Spleen (tissue), 11 donors: ENCODE measurements at regions not wholly inside any gene's neighbourhood (a gene's known extent, or its start where the extent isn't known, plus 50 kb on each side); places are given as distances from the start of the nearest gene placed in this dataset.
"Not testable (repeated sequence)": the region's sequence is repeated elsewhere in the genome, so short reads cannot be mapped to it uniquely, and the experiment has no call there.

ENCODE experiments used
- DNase-seq: peaks from one replicate; pipeline ENCODE4 v3.0.0-alpha.2; 2020
- H3K27ac ChIP-seq, 8 donors: fragments of 200-600 bp; sonication (generic) in 7 of 8; 1 replicate in 4 of 8; 2 replicates in 4 of 8; pipeline versions ENCODE4 v1.5.0 to v1.8.0; 2016 to 2021; ENCODE audit warnings: inconsistent platforms in 4 of 8, mild to moderate bottlenecking in 4 of 8, moderate library complexity in 1 of 8
- H3K27me3 ChIP-seq, 7 donors: fragments of 200-600 bp; sonication (generic) in 6 of 7; replicated peaks in 1 of 7; 1 replicate in 4 of 7; 2 replicates in 3 of 7; pipeline versions ENCODE4 v1.5.0 to v1.8.0; 2016 to 2021; ENCODE audit warnings: inconsistent platforms in 3 of 7, mild to moderate bottlenecking in 1 of 7
- H3K36me3 ChIP-seq, 6 donors: fragments of 200-600 bp; sonication (generic) in 5 of 6; 1 replicate in 4 of 6; 2 replicates in 2 of 6; pipeline versions ENCODE4 v1.5.0 to v1.8.0; 2016 to 2021; ENCODE audit warnings: inconsistent platforms in 2 of 6
- H3K4me1 ChIP-seq, 6 donors: fragments of 200-600 bp; sonication (generic) in 5 of 6; 1 replicate in 3 of 6; 2 replicates in 3 of 6; pipeline versions ENCODE4 v1.5.0 to v1.8.0; 2016 to 2021; ENCODE audit warnings: inconsistent platforms in 3 of 6
- H3K4me3 ChIP-seq, 8 donors: fragments of 200-600 bp; sonication (generic) in 7 of 8; 1 replicate in 4 of 8; 2 replicates in 4 of 8; pipeline versions ENCODE4 v1.5.0 to v1.8.0; 2016 to 2021; ENCODE audit warnings: inconsistent platforms in 4 of 8, mild to moderate bottlenecking in 4 of 8, moderate library complexity in 2 of 8
- H3K9me3 ChIP-seq, 8 donors: fragments of 200-600 bp; sonication (generic) in 7 of 8; 1 replicate in 4 of 8; 2 replicates in 4 of 8; pipeline versions ENCODE4 v1.5.0 to v1.8.0; 2016 to 2021; ENCODE audit warnings: inconsistent platforms in 4 of 8
- CTCF ChIP-seq, 11 experiments: fragments of 200-600 bp in 7 of 11; fragments of 450-650 bp in 4 of 11; sonication (generic) in 4 of 11; IDR thresholded peaks in 8 of 11; conservative IDR thresholded peaks in 3 of 11; 1 replicate in 7 of 11; 2 replicates in 4 of 11; pipeline versions ENCODE4 v1.4.0 to v1.8.0; 2016 to 2021; ENCODE audit warnings: antibody characterized with exemption in 11 of 11, inconsistent platforms in 4 of 11, mild to moderate bottlenecking in 1 of 11
- POLR2A ChIP-seq, 3 donors: fragments of 450-650 bp; IDR thresholded peaks; one replicate each; pipeline ENCODE4 v1.5.1; 2017; ENCODE audit warnings: antibody characterized with exemption in 3 of 3, mild to moderate bottlenecking in 1 of 3
- POLR2AphosphoS5 ChIP-seq, 3 donors: sonication (generic); formaldehyde crosslinking; IDR thresholded peaks; one replicate each; pipeline ENCODE4 v1.5.1; 2017; ENCODE audit warnings: antibody characterized with exemption in 3 of 3
- WGBS, 5 donors: extraction: QIAGEN DNeasy Blood & Tissue Kit in 3 of 5; methylation state at CpG; one replicate each; pipeline versions ENCODE4 v1.1.5 to v1.1.7; 2013 to 2018; 5-methylcytosine and 5-hydroxymethylcytosine counted together
- intact Hi-C: fragments of 100-400 bp; cut with DNase I; formaldehyde crosslinking; loops from one replicate; pipeline ENCODE4 v1.15.0; 2023; ENCODE audit warnings: low total_unique reads
- donor health status: healthy with polysubstance abuse.
- donor health status: DM: no; HTN: no; CAD: no; lungs with moderate emphysema.
- donor health status: DM: no; HTN: no; CAD: no.
- donor health status: Bipolar disorder and iron deficiency.
- donor health status: healthy.
- donor health status: DM: no; HTN: no; CAD: no.
- donor health status: DM: yes; HTN: yes; CAD: no.

- no peaks in the 10 kb centered on the region for H3K27me3 ChIP-seq
- H3K9me3 ChIP-seq: peaks cover 0 to 12% (median 6%) of the 10 kb centered on the region in 8 donors
- H3K36me3 ChIP-seq: no peaks in the 10 kb centered on the region
- H3K4me3 ChIP-seq: no peak overlapping the region
- DNase-seq: no peak
- H3K4me1 ChIP-seq: no peaks in the 10 kb centered on the region
- intact Hi-C loops: no loop called here
- TF ChIP-seq POLR2A (IDR thresholded peaks at IDR 0.05): no peak
- no peak for TF ChIP-seq POLR2AphosphoS5 (IDR thresholded peaks at IDR 0.05)
- TF ChIP-seq CTCF (IDR thresholded peaks at IDR 0.05 in 8 of 11, conservative IDR thresholded peaks at IDR 0.05 in 3 of 11): no peak
- no peak overlapping the region for H3K27ac ChIP-seq
- 67 to 91% (median 85%) methylated on average over 1 of the region's 1 CpG for WGBS, 5 donors
Measured at GRCh38 chr3:166697495-166697894, 682.6 kb downstream of the ZBBX start.

GRCh38 chr3:166696103-166696502, 684.0 kb downstream of the ZBBX start:
- H3K27me3 ChIP-seq: no peaks in the 10 kb centered on the region

DNA sequence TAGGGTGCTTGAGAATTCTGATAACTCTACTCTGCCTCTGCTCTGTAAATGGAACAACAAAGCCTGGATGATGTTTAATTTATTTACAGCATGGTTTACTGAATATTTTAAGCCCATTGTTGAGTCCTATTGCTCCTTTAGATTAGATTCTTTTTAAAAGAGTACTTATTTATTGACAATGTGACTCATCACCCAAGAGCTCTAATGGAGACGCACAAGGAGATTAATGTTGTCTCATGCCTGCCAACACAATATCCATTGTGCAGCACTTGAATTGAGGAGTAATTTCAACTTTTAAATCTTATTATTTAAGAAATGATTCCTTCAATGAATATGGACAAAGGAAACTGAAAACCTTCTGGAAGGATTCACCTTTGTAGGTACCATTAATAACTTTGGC, 691.4 kb downstream of the ZBBX start:
- whole genome bisulfite sequencing, 5 donors: 90 to 98% (median 94%) methylated on average over 1 of the region's 1 CpG
- H3K4me1 ChIP-seq: no peaks in the 10 kb centered on the region
- peaks cover 0 to 8% (median 0%) of the 10 kb centered on the region in 8 donors for H3K9me3 ChIP-seq
- H3K4me3 ChIP-seq: no peak overlapping the region
- no peak overlapping the region for H3K27ac ChIP-seq
- H3K36me3 ChIP-seq: no peaks in the 10 kb centered on the region
- H3K27me3 ChIP-seq: no peaks in the 10 kb centered on the region
- DNase-seq: no peak
- intact Hi-C loops: no loop called here
- no peak for TF ChIP-seq CTCF (IDR thresholded peaks at IDR 0.05 in 8 of 11, conservative IDR thresholded peaks at IDR 0.05 in 3 of 11)
- no peak for TF ChIP-seq POLR2AphosphoS5 (IDR thresholded peaks at IDR 0.05)
- TF ChIP-seq POLR2A (IDR thresholded peaks at IDR 0.05): no peak

More at GRCh38 chr3:166696103-166696502, 684.0 kb downstream of the ZBBX start:
- intact Hi-C loops: no loop called here
- Histone ChIP-seq H3K36me3 (no peaks in the 10 kb centered on the region), H3K9me3 (peaks cover 0 to 4% (median 0%) of the 10 kb centered on the region in 8 donors), H3K4me1 (no peaks in the 10 kb centered on the region), H3K4me3 (no peak overlapping the region), H3K27ac (no peak overlapping the region)
- DNase-seq: no peak
- WGBS, 5 donors: 86 to 95% (median 88%) methylated on average over 2 of the region's 2 CpGs
- TF ChIP-seq POLR2A (IDR thresholded peaks at IDR 0.05) (no peak), POLR2AphosphoS5 (IDR thresholded peaks at IDR 0.05) (no peak), CTCF (IDR thresholded peaks at IDR 0.05 in 8 of 11, conservative IDR thresholded peaks at IDR 0.05 in 3 of 11) (no peak)

DNA sequence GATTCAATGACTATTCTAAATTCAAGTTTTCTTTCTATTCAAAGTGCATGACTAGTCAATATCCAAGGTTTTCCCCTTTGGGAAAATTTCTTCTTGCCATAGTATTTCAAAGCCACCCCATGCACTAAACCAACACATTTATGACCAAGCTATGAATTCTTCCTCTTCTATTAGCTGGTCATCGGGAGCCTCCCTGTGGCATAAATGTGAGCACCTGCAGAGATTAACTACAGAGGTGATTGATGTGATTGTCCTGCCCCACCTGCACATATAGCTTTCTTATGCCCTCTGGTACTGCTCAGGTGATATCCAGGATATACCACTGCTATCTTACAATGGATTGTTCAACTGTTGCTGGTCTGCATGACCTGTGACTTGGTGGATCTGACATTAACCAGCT, 694.9 kb downstream of the ZBBX start:
- TF ChIP-seq POLR2A (IDR thresholded peaks at IDR 0.05) (no peak), POLR2AphosphoS5 (IDR thresholded peaks at IDR 0.05) (no peak), CTCF (IDR thresholded peaks at IDR 0.05 in 8 of 11, conservative IDR thresholded peaks at IDR 0.05 in 3 of 11) (no peak)
- H3K4me3 ChIP-seq: no peak overlapping the region
- intact Hi-C loops: no loop called here
- H3K27ac ChIP-seq: no peak overlapping the region
- no peaks in the 10 kb centered on the region for H3K36me3 ChIP-seq
- DNase-seq: no peak
- WGBS, 5 donors: 80 to 96% (median 88%) methylated on average over 1 of the region's 1 CpG
- H3K27me3 ChIP-seq: no peaks in the 10 kb centered on the region
- H3K9me3 ChIP-seq: peaks cover 0 to 8% (median 0%) of the 10 kb centered on the region in 8 donors
- H3K4me1 ChIP-seq: no peaks in the 10 kb centered on the region

DNA sequence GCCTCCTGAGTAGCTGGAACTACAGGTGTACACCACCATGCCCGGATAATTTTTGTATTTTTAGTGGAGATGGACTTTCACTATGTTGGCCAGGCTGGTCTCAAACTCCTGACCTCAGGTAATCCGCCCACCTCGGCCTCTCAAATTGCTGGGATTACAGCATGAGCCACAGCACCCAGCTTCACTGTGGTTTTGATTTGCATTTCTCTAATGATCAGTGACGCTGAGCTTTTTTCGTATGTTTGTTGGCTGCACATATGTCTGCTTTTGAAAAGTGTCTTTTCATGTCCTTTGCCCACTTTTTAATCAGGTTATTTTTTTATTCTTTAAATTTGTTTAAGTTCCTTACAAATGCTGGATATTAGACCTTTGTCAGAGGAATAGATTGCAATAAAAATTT, 696.0 kb downstream of the ZBBX start:
- H3K9me3 ChIP-seq, intact Hi-C loops, H3K4me3 ChIP-seq, H3K4me1 ChIP-seq, H3K27ac ChIP-seq, H3K36me3 ChIP-seq, DNase-seq, H3K27me3 ChIP-seq: not testable (repeated sequence)
- WGBS, 5 donors: 83 to 88% (median 84%) methylated on average over 5 of the region's 5 CpGs
